ENCODE measurements at regions not wholly inside any gene's neighbourhood (a gene's known extent, or its start where the extent isn't known, plus 50 kb on each side); places are given as distances from the start of the nearest gene placed in this dataset.

- no peak for DNase-seq (ENCODE audit: extremely low read depth in 1 of 11, low read depth in 9 of 11, low spot score in 4 of 11)
These were observed 334.5 kb upstream of the PCDH7 start for GRCh38 chr4:30385650-30386049.

- no peak for DNase-seq (ENCODE audit: extremely low read depth in 1 of 11, low read depth in 9 of 11, low spot score in 4 of 11)
These were observed 333.8 kb upstream of the PCDH7 start for GRCh38 chr4:30386266-30386895.

GRCh38 chr4:30395902-30396301 is 324.3 kb upstream of the PCDH7 start:
- no peak for DNase-seq (ENCODE audit: extremely low read depth in 1 of 11, low read depth in 9 of 11, low spot score in 4 of 11)

- DNase-seq (ENCODE audit: extremely low read depth in 1 of 11, low read depth in 9 of 11, low spot score in 4 of 11) = no peak
These were observed 323.2 kb upstream of the PCDH7 start for GRCh38 chr4:30396772-30397475.

GRCh38 chr4:30399476-30399875 is 320.7 kb upstream of the PCDH7 start:
- no peak for DNase-seq (ENCODE audit: extremely low read depth in 1 of 11, low read depth in 9 of 11, low spot score in 4 of 11)

GRCh38 chr4:30402276-30402675 is 317.9 kb upstream of the PCDH7 start:
- DNase-seq (ENCODE audit: extremely low read depth in 1 of 11, low read depth in 9 of 11, low spot score in 4 of 11) = no peak

GRCh38 chr4:30413915-30414314 is 306.3 kb upstream of the PCDH7 start:
- no peak for DNase-seq (ENCODE audit: extremely low read depth in 1 of 11, low read depth in 9 of 11, low spot score in 4 of 11)

GRCh38 chr4:30416547-30416946 is 303.6 kb upstream of the PCDH7 start:
- no peak for DNase-seq (ENCODE audit: extremely low read depth in 1 of 11, low read depth in 9 of 11, low spot score in 4 of 11)

GRCh38 chr4:30427932-30428331 is 292.2 kb upstream of the PCDH7 start:
- no peak for DNase-seq (ENCODE audit: extremely low read depth in 1 of 11, low read depth in 9 of 11, low spot score in 4 of 11)

- no peak for DNase-seq (ENCODE audit: extremely low read depth in 1 of 11, low read depth in 9 of 11, low spot score in 4 of 11)
These were observed 290.1 kb upstream of the PCDH7 start for GRCh38 chr4:30429813-30430761.

GRCh38 chr4:30434656-30435055 is 285.5 kb upstream of the PCDH7 start:
- DNase-seq (ENCODE audit: extremely low read depth in 1 of 11, low read depth in 9 of 11, low spot score in 4 of 11) = no peak

GRCh38 chr4:30436394-30436793 is 283.8 kb upstream of the PCDH7 start:
- DNase-seq (ENCODE audit: extremely low read depth in 1 of 11, low read depth in 9 of 11, low spot score in 4 of 11) = no peak

GRCh38 chr4:30437316-30437715 is 282.9 kb upstream of the PCDH7 start:
- no peak for DNase-seq (ENCODE audit: extremely low read depth in 1 of 11, low read depth in 9 of 11, low spot score in 4 of 11)

- DNase-seq (ENCODE audit: extremely low read depth in 1 of 11, low read depth in 9 of 11, low spot score in 4 of 11) = no peak
These were observed 276.9 kb upstream of the PCDH7 start for GRCh38 chr4:30443289-30443688.

- peak in 8 of 11 donors; percentile 0 to 37 (median 10) for DNase-seq (ENCODE audit: extremely low read depth in 1 of 11, low read depth in 9 of 11, low spot score in 4 of 11)
These were observed 269.7 kb upstream of the PCDH7 start for GRCh38 chr4:30450474-30450873.

- DNase-seq (ENCODE audit: extremely low read depth in 1 of 11, low read depth in 9 of 11, low spot score in 4 of 11) = no peak
These were observed 265.7 kb upstream of the PCDH7 start for GRCh38 chr4:30454504-30454903.

- no peak for DNase-seq (ENCODE audit: extremely low read depth in 1 of 11, low read depth in 9 of 11, low spot score in 4 of 11)
These were observed 263.5 kb upstream of the PCDH7 start for GRCh38 chr4:30456716-30457115.

- DNase-seq (ENCODE audit: extremely low read depth in 1 of 11, low read depth in 9 of 11, low spot score in 4 of 11) = no peak
These were observed 259.4 kb upstream of the PCDH7 start for GRCh38 chr4:30460818-30461217.

GRCh38 chr4:30461218-30461617 is 259.0 kb upstream of the PCDH7 start:
- no peak for DNase-seq (ENCODE audit: extremely low read depth in 1 of 11, low read depth in 9 of 11, low spot score in 4 of 11)

Data from renal cortex interstitium (tissue), 11 donors.